Non-pigmented ciliary epithelial cell (primary cell): ENCODE measurements at regions not wholly inside any gene's neighbourhood (a gene's known extent, or its start where the extent isn't known, plus 50 kb on each side); places are given as distances from the start of the nearest gene placed in this dataset.
"Not testable (repeated sequence)": the region's sequence is repeated elsewhere in the genome, so short reads cannot be mapped to it uniquely, and the experiment has no call there.

ENCODE experiments used
- DNase-seq: peaks from one replicate; pipeline ENCODE4 v3.0.0-alpha.2; 2010; ENCODE audit warnings: low read depth

GRCh38 chr21:33993286-33994231, 78.0 kb upstream of the ATP5PO start:
- no peak for DNase-seq

- not testable (repeated sequence) for DNase-seq
Observed at GRCh38 chr21:33992412-33992811, 76.8 kb upstream of the ATP5PO start.

- DNase-seq = no peak
Observed at GRCh38 chr21:33991133-33991532, 75.5 kb upstream of the ATP5PO start.

- no peak for DNase-seq
Observed at GRCh38 chr21:33989440-33989839, 73.8 kb upstream of the ATP5PO start.

GRCh38 chr21:33988237-33989017, 72.8 kb upstream of the ATP5PO start:
- no peak for DNase-seq

GRCh38 chr21:33987461-33987860, 71.9 kb upstream of the ATP5PO start:
- no peak for DNase-seq

GRCh38 chr21:33985117-33986050, 69.8 kb upstream of the ATP5PO start:
- DNase-seq = no peak

- no peak for DNase-seq
Observed at GRCh38 chr21:33984021-33984481, 68.4 kb upstream of the ATP5PO start.

GRCh38 chr21:33981391-33982101, 65.9 kb upstream of the ATP5PO start:
- no peak for DNase-seq

- DNase-seq = no peak
Observed at GRCh38 chr21:33980276-33980916, 64.8 kb upstream of the ATP5PO start.

- DNase-seq = no peak
Observed at GRCh38 chr21:33978585-33978984, 63.0 kb upstream of the ATP5PO start.

- DNase-seq = no peak
Observed at GRCh38 chr21:33977721-33978369, 62.2 kb upstream of the ATP5PO start.

GRCh38 chr21:33977017-33977720, 61.6 kb upstream of the ATP5PO start:
- no peak for DNase-seq

- DNase-seq = peak; percentile 95
Observed at GRCh38 chr21:33976082-33977016, 60.7 kb upstream of the ATP5PO start.

- DNase-seq = no peak
Observed at GRCh38 chr21:33975548-33976081, 60.0 kb upstream of the ATP5PO start.

- DNase-seq = no peak
Observed at GRCh38 chr21:33974513-33975468, 59.2 kb upstream of the ATP5PO start.

GRCh38 chr21:33973268-33973667, 57.7 kb upstream of the ATP5PO start:
- no peak for DNase-seq
